ENCODE measurements at regions not wholly inside any gene's neighbourhood (a gene's known extent, or its start where the extent isn't known, plus 50 kb on each side); places are given as distances from the start of the nearest gene placed in this dataset.

GRCh38 chr7:428927-429827 lies 90.5 kb downstream of the PDGFA start:
- 92% methylated on average over 48 of the region's 48 CpGs for WGBS
- H3K9me3 ChIP-seq = no peaks in the 10 kb centered on the region
- H3K4me3 ChIP-seq = no peak overlapping the region
- no peak for DNase-seq (ENCODE audit: low spot score)
- intact Hi-C loops (cut with DNase I) = no loop called here
- H3K36me3 ChIP-seq = no peaks in the 10 kb centered on the region
- no peak overlapping the region for H3K27ac ChIP-seq
- H3K4me1 ChIP-seq (replicated peaks) = no peaks in the 10 kb centered on the region
- TF ChIP-seq CTCF (IDR thresholded peaks at IDR 0.05) = no peak
- TF ChIP-seq POLR2AphosphoS5 (IDR thresholded peaks at IDR 0.05) = no peak
- no peak for TF ChIP-seq POLR2A (IDR thresholded peaks at IDR 0.05)
- no peaks in the 10 kb centered on the region for H3K27me3 ChIP-seq (replicated peaks; ENCODE audit: insufficient read depth)

GRCh38 chr7:429828-430180 lies 89.8 kb downstream of the PDGFA start:
- 92% methylated on average over 20 of the region's 20 CpGs for WGBS
- Histone ChIP-seq H3K4me3 (no peak overlapping the region), H3K27ac (no peak overlapping the region), H3K27me3 (replicated peaks; ENCODE audit: insufficient read depth) (no peaks in the 10 kb centered on the region), H3K4me1 (replicated peaks) (peaks cover 4% of the 10 kb centered on the region), H3K36me3 (no peaks in the 10 kb centered on the region), H3K9me3 (no peaks in the 10 kb centered on the region)
- intact Hi-C loops (cut with DNase I) = no loop called here
- DNase-seq (ENCODE audit: low spot score) = no peak
- TF ChIP-seq POLR2A (IDR thresholded peaks at IDR 0.05) = no peak

GRCh38 chr7:431041-431440 lies 88.6 kb downstream of the PDGFA start:
- H3K27ac ChIP-seq = no peak overlapping the region
- H3K27me3 ChIP-seq (replicated peaks; ENCODE audit: insufficient read depth) = no peaks in the 10 kb centered on the region
- no peaks in the 10 kb centered on the region for H3K9me3 ChIP-seq
- DNase-seq (ENCODE audit: low spot score) = no peak
- H3K36me3 ChIP-seq = no peaks in the 10 kb centered on the region
- no peak for TF ChIP-seq POLR2AphosphoS5 (IDR thresholded peaks at IDR 0.05)
- no peak for TF ChIP-seq CTCF (IDR thresholded peaks at IDR 0.05)
- TF ChIP-seq POLR2A (IDR thresholded peaks at IDR 0.05) = no peak
- intact Hi-C loops (cut with DNase I) = no loop called here
- peaks cover 6% of the 10 kb centered on the region for H3K4me1 ChIP-seq (replicated peaks)
- no peak overlapping the region for H3K4me3 ChIP-seq
- 92% methylated on average over 24 of the region's 24 CpGs for WGBS

- Histone ChIP-seq H3K4me3 (no peak overlapping the region), H3K4me1 (replicated peaks) (peaks cover 8% of the 10 kb centered on the region), H3K27ac (no peak overlapping the region), H3K9me3 (no peaks in the 10 kb centered on the region), H3K36me3 (no peaks in the 10 kb centered on the region), H3K27me3 (replicated peaks; ENCODE audit: insufficient read depth) (no peaks in the 10 kb centered on the region)
- intact Hi-C loops (cut with DNase I) = no loop called here
- TF ChIP-seq POLR2AphosphoS5 (IDR thresholded peaks at IDR 0.05) (no peak), CTCF (IDR thresholded peaks at IDR 0.05) (no peak), POLR2A (IDR thresholded peaks at IDR 0.05) (no peak)
- 81% methylated on average over 14 of the region's 16 CpGs for WGBS
- no peak for DNase-seq (ENCODE audit: low spot score)
Measured at GRCh38 chr7:431658-432111, 88.0 kb downstream of the PDGFA start.

GRCh38 chr7:432256-432655 lies 87.4 kb downstream of the PDGFA start:
- 89% methylated on average over 10 of the region's 11 CpGs for WGBS
- Histone ChIP-seq H3K27ac (no peak overlapping the region), H3K9me3 (no peaks in the 10 kb centered on the region), H3K4me1 (replicated peaks) (peaks cover 8% of the 10 kb centered on the region), H3K4me3 (no peak overlapping the region), H3K36me3 (no peaks in the 10 kb centered on the region), H3K27me3 (replicated peaks; ENCODE audit: insufficient read depth) (no peaks in the 10 kb centered on the region)
- TF ChIP-seq POLR2AphosphoS5 (IDR thresholded peaks at IDR 0.05) (no peak), POLR2A (IDR thresholded peaks at IDR 0.05) (no peak)
- intact Hi-C loops (cut with DNase I) = no loop called here
- DNase-seq (ENCODE audit: low spot score) = no peak

- Histone ChIP-seq H3K27me3 (replicated peaks; ENCODE audit: insufficient read depth) (no peaks in the 10 kb centered on the region), H3K36me3 (no peaks in the 10 kb centered on the region), H3K4me3 (no peak overlapping the region), H3K4me1 (replicated peaks) (peaks cover 8% of the 10 kb centered on the region), H3K27ac (no peak overlapping the region), H3K9me3 (no peaks in the 10 kb centered on the region)
- DNase-seq (ENCODE audit: low spot score) = no peak
- intact Hi-C loops (cut with DNase I) = no loop called here
- WGBS = 90% methylated on average over 11 of the region's 11 CpGs
- no peak for TF ChIP-seq POLR2AphosphoS5 (IDR thresholded peaks at IDR 0.05)
Measured at GRCh38 chr7:432933-433332, 86.7 kb downstream of the PDGFA start.

Measured in prostate gland (tissue), 2 donors.